ENCODE measurements at regions not wholly inside any gene's neighbourhood (a gene's known extent, or its start where the extent isn't known, plus 50 kb on each side); places are given as distances from the start of the nearest gene placed in this dataset.

- DNase-seq = no peak
These were observed 325.0 kb downstream of the OTOL1 start for GRCh38 chr3:161821591-161821990.

- no peak for DNase-seq
These were observed 325.7 kb downstream of the OTOL1 start for GRCh38 chr3:161822291-161822690.

DNA sequence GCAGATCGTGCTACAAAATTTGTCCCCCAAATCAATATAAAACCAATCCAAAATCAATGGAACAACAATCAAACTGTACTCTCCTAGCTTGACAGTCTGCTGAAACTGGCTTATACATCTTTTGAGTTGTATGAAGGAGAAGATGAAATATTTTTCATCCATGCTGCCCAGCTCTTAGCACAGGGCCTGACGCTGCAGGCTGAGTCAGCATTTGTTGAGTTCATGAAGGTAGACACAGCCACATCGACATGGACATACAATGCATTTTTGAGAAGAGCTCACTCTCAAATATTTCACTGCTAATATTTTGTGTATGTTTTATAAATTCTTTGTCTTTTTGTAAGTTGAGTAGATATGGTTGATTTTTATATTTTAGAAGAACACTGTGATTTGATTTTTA is 327.3 kb downstream of the OTOL1 start:
- no peak for DNase-seq

DNA sequence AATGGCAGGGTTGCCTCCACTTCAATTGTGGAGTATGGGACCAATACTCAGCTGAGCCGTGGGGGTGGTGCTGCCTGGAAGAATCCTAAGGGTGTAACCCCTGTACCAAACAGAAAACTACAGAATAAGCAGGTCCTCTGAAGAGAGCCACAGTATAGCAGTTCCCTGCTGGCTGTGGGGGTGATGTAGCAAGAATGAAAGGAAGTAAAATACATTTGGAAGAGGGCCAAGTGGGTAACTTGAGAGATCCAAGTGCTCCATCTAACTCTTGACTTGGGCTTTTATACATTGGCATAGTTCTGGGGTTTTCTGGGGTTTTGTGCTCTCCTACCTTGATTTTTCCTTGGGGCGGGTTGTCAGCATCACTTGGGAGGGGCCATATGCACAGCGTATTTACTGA is 341.4 kb downstream of the OTOL1 start:
- no peak for DNase-seq

DNA sequence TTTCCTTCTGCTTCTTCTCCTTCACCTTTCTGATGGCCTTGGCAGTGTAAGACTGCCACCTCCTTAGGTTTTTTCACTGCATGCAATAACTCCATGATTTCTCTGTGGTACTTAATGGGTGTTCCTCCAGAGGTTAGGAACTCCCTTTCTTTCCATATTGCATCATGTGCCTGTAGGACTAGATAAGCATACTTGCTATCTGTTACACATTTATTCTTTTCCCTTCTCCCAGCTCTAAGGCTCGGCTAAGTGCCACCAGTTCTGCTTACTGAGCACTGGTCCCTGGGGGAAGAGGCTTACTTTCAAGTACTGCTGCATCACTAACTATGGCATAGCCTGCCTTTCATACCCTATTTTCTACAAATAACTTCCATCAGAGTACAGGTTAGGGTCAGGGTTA is 351.8 kb downstream of the OTOL1 start:
- DNase-seq = no peak

GRCh38 chr3:161851941-161852566 is 355.4 kb downstream of the OTOL1 start:
- DNase-seq = peak; percentile 25

GRCh38 chr3:161852744-161853143 is 356.1 kb downstream of the OTOL1 start:
- DNase-seq = no peak

GRCh38 chr3:161854232-161854771 is 357.7 kb downstream of the OTOL1 start:
- DNase-seq = no peak

- no peak for DNase-seq
These were observed 362.4 kb downstream of the OTOL1 start for GRCh38 chr3:161859057-161859456.

GRCh38 chr3:161859865-161860450 is 363.4 kb downstream of the OTOL1 start:
- no peak for DNase-seq

GRCh38 chr3:161863775-161864174 is 367.2 kb downstream of the OTOL1 start:
- DNase-seq = no peak

- no peak for DNase-seq
These were observed 369.6 kb downstream of the OTOL1 start for GRCh38 chr3:161866176-161866575.

GRCh38 chr3:161875483-161875882 is 378.9 kb downstream of the OTOL1 start:
- DNase-seq = no peak

- no peak for DNase-seq
These were observed 382.9 kb downstream of the OTOL1 start for GRCh38 chr3:161879470-161879869.

DNA sequence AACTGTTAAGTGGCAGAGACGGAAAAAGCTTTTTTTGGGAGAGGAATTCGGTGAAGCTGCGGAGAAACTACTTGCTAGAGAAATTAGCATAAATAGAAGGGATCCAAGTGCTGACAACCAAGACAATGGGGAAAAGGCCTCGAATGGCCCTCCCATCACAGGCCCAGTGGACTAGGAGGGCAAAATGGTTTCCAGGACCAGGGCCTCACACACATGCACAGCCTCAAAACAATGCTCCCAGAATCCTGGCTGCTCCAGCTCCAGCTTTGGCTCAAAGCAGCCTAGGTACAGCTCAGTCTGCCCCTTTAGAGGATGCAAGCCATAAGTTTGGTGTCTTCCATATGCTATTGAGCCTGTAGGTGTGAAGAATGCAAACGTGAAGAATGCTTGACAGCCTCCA is 388.2 kb downstream of the OTOL1 start:
- DNase-seq = no peak

- DNase-seq = no peak
These were observed 393.6 kb downstream of the OTOL1 start for GRCh38 chr3:161890147-161890625.

- DNase-seq = no peak
These were observed 397.4 kb downstream of the OTOL1 start for GRCh38 chr3:161893972-161894371.

DNA sequence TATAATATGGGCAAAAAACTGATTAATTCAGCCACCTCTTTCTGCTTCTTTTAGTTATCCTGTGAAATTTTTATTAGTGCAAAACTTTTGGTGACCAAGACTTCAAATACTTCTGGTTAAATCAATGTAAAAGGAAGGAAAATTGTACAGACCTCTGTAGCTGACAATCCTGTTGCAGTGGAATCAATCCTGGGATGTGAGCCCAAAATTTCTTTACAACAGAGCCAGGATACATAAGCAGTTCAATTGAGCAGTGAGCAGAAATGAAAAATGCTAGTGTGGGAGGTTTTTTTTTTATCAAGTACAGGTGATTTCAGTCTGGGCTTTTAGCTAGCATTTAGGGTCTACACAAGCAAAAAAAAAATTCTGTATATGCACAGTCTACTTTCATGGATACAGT is 398.0 kb downstream of the OTOL1 start:
- DNase-seq = no peak

- DNase-seq = no peak
These were observed 409.0 kb downstream of the OTOL1 start for GRCh38 chr3:161905520-161906132.

- no peak for DNase-seq
These were observed 417.3 kb downstream of the OTOL1 start for GRCh38 chr3:161913786-161914389.

DNA sequence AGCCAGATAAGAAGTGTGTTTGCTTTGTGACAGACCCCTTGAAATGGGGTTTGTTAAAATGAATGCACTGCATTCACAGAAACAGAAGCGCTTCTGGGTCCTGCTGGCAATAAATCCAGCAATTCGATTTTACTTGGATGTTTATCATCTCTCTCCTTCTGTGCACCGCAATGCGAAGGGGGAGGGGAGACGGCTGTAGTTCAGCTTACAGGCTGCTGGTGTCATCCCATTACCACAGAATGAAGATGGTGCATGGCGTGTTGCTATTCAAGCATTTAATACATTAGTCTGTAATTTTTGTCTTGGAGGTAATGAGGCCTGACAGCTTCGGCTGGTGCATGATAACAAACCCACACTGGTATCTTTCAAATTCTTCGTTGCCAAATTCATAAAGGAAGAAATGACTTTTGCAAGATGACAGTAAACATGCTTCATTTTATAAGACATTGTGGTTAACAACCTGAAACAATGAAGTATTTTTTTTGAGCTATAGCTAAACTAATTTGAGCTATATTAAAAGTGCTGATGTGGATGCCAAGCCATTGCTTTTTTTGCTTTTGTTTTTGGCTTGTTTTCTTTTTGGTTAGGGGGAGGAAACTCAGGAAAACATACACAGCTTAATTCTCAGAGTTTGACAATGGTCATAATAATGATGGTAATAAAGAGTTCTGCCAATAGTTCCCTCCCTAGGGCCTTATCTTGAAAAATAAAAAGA is 418.3 kb downstream of the OTOL1 start:
- peak; percentile 77 for DNase-seq

GRCh38 chr3:161915418-161915750 is 418.8 kb downstream of the OTOL1 start:
- DNase-seq = peak; percentile 36

GRCh38 chr3:161920196-161920595 is 423.6 kb downstream of the OTOL1 start:
- no peak for DNase-seq
